GM19238 (cell line): ENCODE measurements at regions not wholly inside any gene's neighbourhood (a gene's known extent, or its start where the extent isn't known, plus 50 kb on each side); places are given as distances from the start of the nearest gene placed in this dataset.

Source experiments
- DNase-seq: peaks from one replicate; pipeline ENCODE4 v3.0.0; 2011; ENCODE audit warnings: low spot score; ENCODE audit not compliant: insufficient read length

GRCh38 chr11:42462558-42463310, 849.1 kb upstream of the API5 start:
- DNase-seq = no peak

GRCh38 chr11:42465623-42466022, 846.2 kb upstream of the API5 start:
- no peak for DNase-seq

GRCh38 chr11:42473106-42473505, 838.7 kb upstream of the API5 start:
- no peak for DNase-seq

- DNase-seq = no peak
Observed at GRCh38 chr11:42482822-42483221, 829.0 kb upstream of the API5 start.

GRCh38 chr11:42490506-42490905, 821.3 kb upstream of the API5 start:
- no peak for DNase-seq

- DNase-seq = no peak
Observed at GRCh38 chr11:42494459-42494858, 817.3 kb upstream of the API5 start.

GRCh38 chr11:42498971-42499370, 812.8 kb upstream of the API5 start:
- DNase-seq = no peak

GRCh38 chr11:42502151-42502550, 809.6 kb upstream of the API5 start:
- no peak for DNase-seq

GRCh38 chr11:42521994-42522393, 789.8 kb upstream of the API5 start:
- no peak for DNase-seq

GRCh38 chr11:42524534-42525227, 787.1 kb upstream of the API5 start:
- peak; percentile 2 for DNase-seq

GRCh38 chr11:42526426-42526825, 785.4 kb upstream of the API5 start:
- DNase-seq = no peak

- DNase-seq = no peak
Observed at GRCh38 chr11:42528471-42528870, 783.3 kb upstream of the API5 start.

- no peak for DNase-seq
Observed at GRCh38 chr11:42528911-42529310, 782.9 kb upstream of the API5 start.

- no peak for DNase-seq
Observed at GRCh38 chr11:42536611-42537360, 775.0 kb upstream of the API5 start.

GRCh38 chr11:42542336-42542735, 769.5 kb upstream of the API5 start:
- no peak for DNase-seq

GRCh38 chr11:42543844-42544419, 767.9 kb upstream of the API5 start:
- DNase-seq = no peak

GRCh38 chr11:42544726-42545125, 767.1 kb upstream of the API5 start:
- no peak for DNase-seq

- DNase-seq = no peak
Observed at GRCh38 chr11:42545954-42546353, 765.8 kb upstream of the API5 start.

- DNase-seq = no peak
Observed at GRCh38 chr11:42552786-42553185, 759.0 kb upstream of the API5 start.

- DNase-seq = no peak
Observed at GRCh38 chr11:42555190-42555589, 756.6 kb upstream of the API5 start.

- no peak for DNase-seq
Observed at GRCh38 chr11:42571131-42571877, 740.5 kb upstream of the API5 start.
